HepG2 (cell line): ENCODE measurements at regions not wholly inside any gene's neighbourhood (a gene's known extent, or its start where the extent isn't known, plus 50 kb on each side); places are given as distances from the start of the nearest gene placed in this dataset.

Source experiments
- KLF16 ChIP-seq, 2 experiments: sonication (generic) in 1 of 2; formaldehyde crosslinking in 1 of 2; IDR thresholded peaks; 2 replicates each; pipeline versions ENCODE4 v1.6.1 to v1.8.0; 2016 to 2023; ENCODE audit warnings: missing genetic modification reagents in 2 of 2, missing compliant biosample characterization in 1 of 2
- RBFOX2 ChIP-seq: fragments of 200-400 bp; formaldehyde crosslinking; IDR thresholded peaks from 2 replicates; pipeline ENCODE4 v1.6.1; 2017; ENCODE audit warnings: low read depth, mild to moderate bottlenecking, low read length
- SAFB2 ChIP-seq: sonication (generic); formaldehyde crosslinking; IDR thresholded peaks from 2 replicates; pipeline ENCODE4 v1.5.1; 2020; ENCODE audit warnings: missing genetic modification reagents, low read depth, mild to moderate bottlenecking, borderline replicate concordance
- WIZ ChIP-seq: sonication (generic); formaldehyde crosslinking; IDR thresholded peaks from 2 replicates; pipeline ENCODE4 v1.5.1; 2020; ENCODE audit warnings: mild to moderate bottlenecking, missing genetic modification reagents
- YY1 ChIP-seq: IDR thresholded peaks from 2 replicates; pipeline ENCODE4 v1.6.1; 2011; ENCODE audit warnings: low read length, low read depth, moderate library complexity, mild to moderate bottlenecking; ENCODE audit not compliant: insufficient read depth, insufficient replicate concordance
- ZNF407 ChIP-seq: sonication (generic); formaldehyde crosslinking; IDR thresholded peaks from one replicate; pipeline ENCODE4 v1.5.1; 2020; ENCODE audit warnings: mild to moderate bottlenecking, missing genetic modification reagents; ENCODE audit errors: not compliant biosample characterization
- ZNF552 ChIP-seq: sonication (generic); formaldehyde crosslinking; IDR thresholded peaks from 2 replicates; pipeline ENCODE4 v1.9.0; 2022; ENCODE audit warnings: missing genetic modification reagents, mild to moderate bottlenecking, borderline replicate concordance
- ZNF639 ChIP-seq: conservative IDR thresholded peaks from 2 replicates; pipeline ENCODE4 v1.6.1; 2018; ENCODE audit warnings: missing genetic modification reagents
- ZNF652 ChIP-seq: IDR thresholded peaks from 2 replicates; pipeline ENCODE4 v1.6.1; 2016; ENCODE audit warnings: low read depth, borderline replicate concordance
- ZNF710 ChIP-seq: sonication (generic); formaldehyde crosslinking; IDR thresholded peaks from 2 replicates; pipeline ENCODE4 v1.5.0; 2020; ENCODE audit warnings: mild to moderate bottlenecking, missing genetic modification reagents, borderline replicate concordance
- ZSCAN9 ChIP-seq: IDR thresholded peaks from 2 replicates; pipeline ENCODE4 v1.6.1; 2016; ENCODE audit warnings: borderline replicate concordance
- TF ChIP-seq, protein P1 (sequence below): sonication (generic); formaldehyde crosslinking; IDR thresholded peaks from 2 replicates; pipeline ENCODE4 v1.9.0; 2022; ENCODE audit warnings: low read depth, missing genetic modification reagents

- no peak for TF ChIP-seq ZNF552 (CRISPR knock-in tag)
- no peak for TF ChIP-seq ZNF407 (CRISPR knock-in tag)
- TF ChIP-seq RBFOX2, result peak; percentile 44; the same call in 1 of the 2 replicates
- TF ChIP-seq, protein P1, sequence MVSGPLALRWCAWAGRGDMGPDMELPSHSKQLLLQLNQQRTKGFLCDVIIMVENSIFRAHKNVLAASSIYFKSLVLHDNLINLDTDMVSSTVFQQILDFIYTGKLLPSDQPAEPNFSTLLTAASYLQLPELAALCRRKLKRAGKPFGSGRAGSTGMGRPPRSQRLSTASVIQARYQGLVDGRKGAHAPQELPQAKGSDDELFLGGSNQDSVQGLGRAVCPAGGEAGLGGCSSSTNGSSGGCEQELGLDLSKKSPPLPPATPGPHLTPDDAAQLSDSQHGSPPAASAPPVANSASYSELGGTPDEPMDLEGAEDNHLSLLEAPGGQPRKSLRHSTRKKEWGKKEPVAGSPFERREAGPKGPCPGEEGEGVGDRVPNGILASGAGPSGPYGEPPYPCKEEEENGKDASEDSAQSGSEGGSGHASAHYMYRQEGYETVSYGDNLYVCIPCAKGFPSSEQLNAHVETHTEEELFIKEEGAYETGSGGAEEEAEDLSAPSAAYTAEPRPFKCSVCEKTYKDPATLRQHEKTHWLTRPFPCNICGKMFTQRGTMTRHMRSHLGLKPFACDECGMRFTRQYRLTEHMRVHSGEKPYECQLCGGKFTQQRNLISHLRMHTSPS (CRISPR knock-in tag), result no peak
- peak; percentile 40; the same call in 1 of the 2 replicates for TF ChIP-seq ZNF710 (CRISPR knock-in tag)
- peak; percentile 64 for TF ChIP-seq YY1
- no peak for TF ChIP-seq WIZ (CRISPR knock-in tag)
- TF ChIP-seq ZNF639, result no peak
- no peak for TF ChIP-seq ZSCAN9
- TF ChIP-seq ZNF652 (CRISPR knock-in tag), result no peak
- TF ChIP-seq SAFB2 (CRISPR knock-in tag), result no peak
- TF ChIP-seq KLF16 (CRISPR knock-in tag; IDR thresholded peaks at IDR 0.05), result no peak
These were observed 137.1 kb downstream of the PROX1 start (continued) for GRCh38 chr1:214124915-214125314.
